WERI-Rb-1 (cell line): ENCODE measurements at regions not wholly inside any gene's neighbourhood (a gene's known extent, or its start where the extent isn't known, plus 50 kb on each side); places are given as distances from the start of the nearest gene placed in this dataset.

Experiments used
- DNase-seq: peaks from one replicate; pipeline ENCODE4 v3.0.0-alpha.2; 2020
- H3K27ac ChIP-seq: fragments of 250-450 bp; sonication (Bioruptor Pico); 2 replicates; pipeline ENCODE4 v1.5.1; 2020; ENCODE audit warnings: mild to moderate bottlenecking, moderate library complexity
- H3K27me3 ChIP-seq: fragments of 250-450 bp; sonication (Bioruptor Pico); 2 replicates; pipeline ENCODE4 v1.5.1; 2021; ENCODE audit warnings: mild to moderate bottlenecking, low read depth, moderate library complexity; ENCODE audit not compliant: insufficient read depth, severe bottlenecking
- H3K36me3 ChIP-seq: fragments of 250-450 bp; sonication (Bioruptor Pico); 2 replicates; pipeline ENCODE4 v1.5.1; 2020; ENCODE audit warnings: mild to moderate bottlenecking, moderate library complexity
- H3K4me3 ChIP-seq: 2 replicates; pipeline ENCODE4 v1.5.1; 2011; ENCODE audit warnings: low read depth, mild to moderate bottlenecking, control low read depth, low read length
- H3K9me3 ChIP-seq: fragments of 250-450 bp; sonication (Bioruptor Pico); 2 replicates; pipeline ENCODE4 v1.5.1; 2021; ENCODE audit warnings: mild to moderate bottlenecking, moderate library complexity; ENCODE audit not compliant: severe bottlenecking
- TF ChIP-seq, protein P1 (sequence below): IDR thresholded peaks from 2 replicates; pipeline ENCODE4 v1.5.1; 2011; ENCODE audit warnings: low read depth, mild to moderate bottlenecking, control low read depth, inconsistent platforms, low read length

DNA sequence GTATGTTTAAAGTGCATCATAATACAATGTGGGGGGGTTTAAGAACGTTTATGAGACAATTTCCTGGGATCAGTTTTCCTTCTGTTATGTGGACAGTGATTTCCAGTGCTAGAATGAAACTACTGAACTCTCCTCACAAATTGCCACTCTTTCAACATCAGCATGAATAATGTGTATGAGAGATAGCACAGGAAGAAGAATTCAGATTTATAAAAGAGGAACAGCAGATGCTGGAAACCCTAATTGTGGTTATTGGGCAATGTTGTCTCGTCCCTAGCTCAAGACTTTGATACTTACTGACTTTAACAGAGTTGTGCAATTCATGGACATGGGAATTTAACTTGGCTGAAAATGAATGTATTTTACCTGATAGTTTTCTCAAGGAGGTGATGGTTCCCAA, 410.8 kb upstream of the MEF2C start:
- no peaks in the 10 kb centered on the region for H3K27me3 ChIP-seq
- H3K27ac ChIP-seq, result no peak overlapping the region
- TF ChIP-seq, protein P1, sequence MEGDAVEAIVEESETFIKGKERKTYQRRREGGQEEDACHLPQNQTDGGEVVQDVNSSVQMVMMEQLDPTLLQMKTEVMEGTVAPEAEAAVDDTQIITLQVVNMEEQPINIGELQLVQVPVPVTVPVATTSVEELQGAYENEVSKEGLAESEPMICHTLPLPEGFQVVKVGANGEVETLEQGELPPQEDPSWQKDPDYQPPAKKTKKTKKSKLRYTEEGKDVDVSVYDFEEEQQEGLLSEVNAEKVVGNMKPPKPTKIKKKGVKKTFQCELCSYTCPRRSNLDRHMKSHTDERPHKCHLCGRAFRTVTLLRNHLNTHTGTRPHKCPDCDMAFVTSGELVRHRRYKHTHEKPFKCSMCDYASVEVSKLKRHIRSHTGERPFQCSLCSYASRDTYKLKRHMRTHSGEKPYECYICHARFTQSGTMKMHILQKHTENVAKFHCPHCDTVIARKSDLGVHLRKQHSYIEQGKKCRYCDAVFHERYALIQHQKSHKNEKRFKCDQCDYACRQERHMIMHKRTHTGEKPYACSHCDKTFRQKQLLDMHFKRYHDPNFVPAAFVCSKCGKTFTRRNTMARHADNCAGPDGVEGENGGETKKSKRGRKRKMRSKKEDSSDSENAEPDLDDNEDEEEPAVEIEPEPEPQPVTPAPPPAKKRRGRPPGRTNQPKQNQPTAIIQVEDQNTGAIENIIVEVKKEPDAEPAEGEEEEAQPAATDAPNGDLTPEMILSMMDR, result no peak
- DNase-seq, result no peak
- no peak overlapping the region for H3K4me3 ChIP-seq
- H3K9me3 ChIP-seq, result no peaks in the 10 kb centered on the region
- no peaks in the 10 kb centered on the region for H3K36me3 ChIP-seq

DNA sequence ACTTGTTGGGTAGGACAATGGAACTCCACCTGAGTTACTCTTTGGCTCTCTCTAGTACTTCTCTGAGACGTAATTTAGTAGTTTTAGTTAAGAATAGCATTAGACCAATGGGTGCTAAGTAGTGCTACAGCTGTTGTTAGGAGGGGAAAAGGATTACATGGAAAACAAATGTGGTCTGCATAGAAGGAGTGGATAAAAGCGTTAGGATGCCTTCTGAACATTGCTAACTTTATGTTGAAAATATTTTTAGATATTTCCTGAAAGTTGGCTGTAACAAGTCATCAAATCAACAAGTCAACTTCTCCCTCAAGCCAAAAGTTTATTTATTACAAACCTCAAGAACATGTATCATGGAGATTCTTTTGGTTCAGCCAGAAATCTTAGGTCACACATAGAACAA, 409.5 kb upstream of the MEF2C start:
- H3K9me3 ChIP-seq, result no peaks in the 10 kb centered on the region
- H3K36me3 ChIP-seq, result no peaks in the 10 kb centered on the region
- no peak overlapping the region for H3K27ac ChIP-seq

DNA sequence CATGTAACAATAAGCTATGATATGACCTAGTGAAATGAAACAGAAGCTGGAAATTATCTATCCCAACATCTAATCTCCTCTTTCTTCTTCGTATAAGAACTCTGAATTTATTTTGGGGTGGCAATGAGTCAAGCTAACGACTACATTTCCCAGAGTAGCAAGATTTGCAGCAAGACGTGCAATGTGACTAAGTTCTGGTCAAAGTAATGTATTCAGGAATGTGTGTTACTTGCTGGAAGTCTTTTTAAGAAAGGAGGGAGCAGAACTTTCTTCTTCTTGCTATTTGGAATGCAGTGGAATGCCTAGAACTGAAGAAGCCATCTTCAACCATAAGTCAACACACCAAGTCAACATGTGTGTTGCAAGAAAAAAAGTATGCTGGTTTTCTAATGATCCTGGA, 406.6 kb upstream of the MEF2C start:
- no peaks in the 10 kb centered on the region for H3K36me3 ChIP-seq
- H3K27ac ChIP-seq, result no peak overlapping the region
- TF ChIP-seq, protein P1, result no peak
- H3K9me3 ChIP-seq, result no peaks in the 10 kb centered on the region
- H3K27me3 ChIP-seq, result no peaks in the 10 kb centered on the region
- no peak for DNase-seq
- no peak overlapping the region for H3K4me3 ChIP-seq

More for the DNA sequence above, 409.5 kb upstream of the MEF2C start:
- TF ChIP-seq, protein P1, result no peak
- no peak for DNase-seq
- Histone ChIP-seq H3K27me3 (no peaks in the 10 kb centered on the region), H3K4me3 (no peak overlapping the region)

DNA sequence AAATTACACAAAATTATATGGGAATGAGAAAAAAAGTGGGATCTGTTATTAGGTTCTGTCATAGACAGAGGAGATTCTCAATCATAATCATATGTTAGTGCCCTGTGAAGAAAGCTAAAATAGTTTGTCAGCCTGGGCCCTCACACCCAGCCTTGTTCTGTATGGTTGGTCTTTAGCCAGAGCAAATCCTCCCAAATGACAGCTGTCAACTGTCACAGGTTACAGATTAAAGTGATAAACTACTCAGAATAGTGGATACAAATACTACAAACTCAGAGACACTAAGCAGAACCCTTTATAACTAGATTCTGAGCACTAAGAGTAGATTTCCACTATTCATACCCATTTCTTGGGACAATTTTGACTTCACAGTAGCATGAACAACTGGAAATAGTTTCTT, 405.0 kb upstream of the MEF2C start:
- TF ChIP-seq, protein P1, result no peak
- no peak overlapping the region for H3K27ac ChIP-seq
- no peaks in the 10 kb centered on the region for H3K9me3 ChIP-seq
- no peaks in the 10 kb centered on the region for H3K27me3 ChIP-seq
- H3K4me3 ChIP-seq, result no peak overlapping the region
- H3K36me3 ChIP-seq, result no peaks in the 10 kb centered on the region
- peak; percentile 28 for DNase-seq

DNA sequence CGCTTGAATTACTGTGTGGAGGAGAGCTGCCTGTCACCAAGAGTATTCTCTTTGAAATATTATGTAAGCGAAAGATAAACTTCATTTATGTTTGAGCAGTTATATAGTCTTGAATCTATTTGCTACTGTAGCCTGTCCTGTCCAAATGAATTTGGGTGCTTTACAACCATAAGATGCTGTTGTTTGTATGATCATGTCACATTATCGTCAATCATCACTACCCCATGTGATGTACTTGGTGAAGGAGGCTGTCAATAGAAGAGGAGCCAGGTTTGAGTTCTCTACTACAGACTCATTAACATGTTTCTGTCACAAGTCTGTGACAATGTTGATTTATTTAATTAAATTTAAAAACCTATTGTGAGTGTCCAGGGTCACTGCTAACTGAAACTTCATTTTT, 403.3 kb upstream of the MEF2C start:
- no peaks in the 10 kb centered on the region for H3K27me3 ChIP-seq
- H3K27ac ChIP-seq, result no peak overlapping the region
- H3K4me3 ChIP-seq, result no peak overlapping the region
- no peaks in the 10 kb centered on the region for H3K36me3 ChIP-seq
- DNase-seq, result no peak
- TF ChIP-seq, protein P1, result no peak
- H3K9me3 ChIP-seq, result no peaks in the 10 kb centered on the region

DNA sequence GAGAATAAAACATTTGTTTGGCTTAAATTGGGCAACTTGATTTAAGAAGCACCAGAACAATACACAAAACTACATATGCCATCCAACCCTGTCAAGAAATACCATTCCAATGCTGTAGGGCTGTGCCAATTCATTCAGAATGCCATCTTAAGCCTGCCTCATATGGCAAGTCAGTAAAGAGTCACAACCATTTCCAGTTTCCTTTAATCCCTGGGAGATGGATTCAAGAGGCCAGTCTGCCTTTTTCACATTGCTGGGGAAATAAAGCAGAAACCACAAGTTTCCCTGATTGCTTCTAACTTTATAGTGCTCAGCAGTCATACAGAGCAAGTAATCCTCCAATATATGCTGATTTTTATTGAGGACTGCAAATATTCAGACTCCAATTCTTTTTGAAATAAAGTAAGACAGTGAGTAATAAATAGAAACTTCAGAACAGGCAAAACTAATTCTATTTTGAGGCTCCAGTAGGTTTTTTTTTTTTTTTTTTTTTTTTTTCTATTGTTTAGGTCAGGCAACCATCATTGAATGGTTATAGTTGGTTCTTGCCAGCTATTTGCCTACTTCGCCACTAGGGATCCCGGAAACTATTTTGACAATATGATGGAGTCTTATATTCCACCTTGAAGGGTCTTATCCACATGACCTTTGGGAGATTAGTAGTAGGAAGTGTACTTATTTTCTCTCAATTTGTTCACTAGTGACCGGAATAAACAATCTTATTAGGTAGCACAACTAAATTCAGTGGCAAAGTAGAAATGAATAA, 400.9 kb upstream of the MEF2C start:
- TF ChIP-seq, protein P1, result no peak
- no peak overlapping the region for H3K27ac ChIP-seq
- DNase-seq, result no peak

More for the DNA sequence above, 400.9 kb upstream of the MEF2C start:
- Histone ChIP-seq H3K4me3 (no peak overlapping the region), H3K9me3 (no peaks in the 10 kb centered on the region), H3K36me3 (no peaks in the 10 kb centered on the region), H3K27me3 (no peaks in the 10 kb centered on the region)
